Prostate gland (tissue), 2 donors: ENCODE measurements at regions not wholly inside any gene's neighbourhood (a gene's known extent, or its start where the extent isn't known, plus 50 kb on each side); places are given as distances from the start of the nearest gene placed in this dataset.

Experiments used
- CTCF ChIP-seq, 4 experiments: fragments of 200-600 bp in 2 of 4; fragments of 450-650 bp in 2 of 4; sonication (generic) in 2 of 4; IDR thresholded peaks; 1 replicate in 3 of 4; 2 replicates in 1 of 4; pipeline ENCODE4 v1.5.1; 2016 to 2019; ENCODE audit warnings: antibody characterized with exemption in 4 of 4, mild to moderate bottlenecking in 2 of 4, moderate library complexity in 2 of 4
- POLR2A ChIP-seq: fragments of 450-650 bp; IDR thresholded peaks from one replicate; pipeline ENCODE4 v1.6.1; 2016; ENCODE audit warnings: antibody characterized with exemption, mild to moderate bottlenecking
- POLR2AphosphoS5 ChIP-seq: sonication (generic); formaldehyde crosslinking; IDR thresholded peaks from one replicate; pipeline ENCODE4 v1.6.1; 2017; ENCODE audit warnings: antibody characterized with exemption

GRCh38 chr16:73299346-73299745 is 251.4 kb upstream of the ZFHX3 start:
- no peak for TF ChIP-seq CTCF (IDR thresholded peaks at IDR 0.05)
- no peak for TF ChIP-seq POLR2AphosphoS5
- no peak for TF ChIP-seq POLR2A
